ENCODE measurements at regions not wholly inside any gene's neighbourhood (a gene's known extent, or its start where the extent isn't known, plus 50 kb on each side); places are given as distances from the start of the nearest gene placed in this dataset.

DNA sequence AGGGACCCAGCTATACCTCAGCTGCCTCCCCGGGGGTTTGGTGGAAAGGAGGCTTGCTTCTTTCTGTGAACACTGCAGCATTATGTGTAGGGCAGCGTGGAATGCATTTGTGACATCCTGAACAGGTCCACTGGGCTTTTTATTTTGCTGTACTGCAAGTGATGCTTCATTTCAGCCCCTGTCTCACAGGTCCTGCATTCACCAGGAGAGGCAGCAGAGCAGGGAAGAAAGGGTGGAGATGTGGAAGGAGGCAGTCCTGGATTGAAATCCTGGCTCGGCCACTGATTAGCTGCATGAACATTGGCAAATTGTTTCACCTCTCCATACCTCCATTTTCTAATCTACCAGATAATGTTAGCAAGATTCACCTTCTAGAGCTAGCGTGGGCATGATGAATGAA is 77.9 kb upstream of the ZBTB18 start:
- no peak for TF ChIP-seq YY1 (IDR thresholded peaks at IDR 0.05; ENCODE audit: extremely low read depth, insufficient replicate concordance, low read depth, low read length)
- TF ChIP-seq ELF1 (IDR thresholded peaks at IDR 0.05; ENCODE audit: borderline replicate concordance, low read depth): no peak
- TF ChIP-seq EZH2phosphoT487 (IDR thresholded peaks at IDR 0.05; ENCODE audit: borderline replicate concordance): no peak
- no peak for TF ChIP-seq POLR2AphosphoS5 (IDR thresholded peaks at IDR 0.05; ENCODE audit: low read depth, low read length)
- no peak for TF ChIP-seq JUND (IDR thresholded peaks at IDR 0.05)
- TF ChIP-seq POLR2A (IDR thresholded peaks at IDR 0.05; ENCODE audit: borderline replicate concordance, extremely low read depth, insufficient read depth, insufficient read length): no peak
- TF ChIP-seq TCF7L2 (IDR thresholded peaks at IDR 0.05; ENCODE audit: borderline replicate concordance, extremely low read depth, insufficient read depth, insufficient read length): no peak
- no peak for TF ChIP-seq CTCF (IDR thresholded peaks at IDR 0.05 in 2 of 3, conservative IDR thresholded peaks at IDR 0.05 in 1 of 3; ENCODE audit: borderline replicate concordance in 1 of 3, insufficient read depth in 1 of 3, low read depth in 2 of 3, low read length in 2 of 3)
- no peak for TF ChIP-seq REST (IDR thresholded peaks at IDR 0.05; ENCODE audit: low read depth)
- no peak for TF ChIP-seq FOSL1 (IDR thresholded peaks at IDR 0.05; ENCODE audit: low read depth)
- TF ChIP-seq EGR1 (IDR thresholded peaks at IDR 0.05; ENCODE audit: low read depth): no peak
- TF ChIP-seq EZH2 (IDR thresholded peaks at IDR 0.05): no peak
- TF ChIP-seq ZFX (IDR thresholded peaks at IDR 0.05): no peak
- no peak for TF ChIP-seq SP1 (IDR thresholded peaks at IDR 0.05; ENCODE audit: low read depth)
- no peak for TF ChIP-seq RAD21 (IDR thresholded peaks at IDR 0.05; ENCODE audit: low read depth)
- no TSS peak for BruUV-seq (replicated peaks)
- no peak for DNase-seq (ENCODE audit: low read depth, low spot score)
- ChIA-PET RAD21 (ENCODE audit: low non-redundant PET in 1 of 2, low total read pairs in 2 of 2, uncharacterized antibody in 2 of 2, unreplicated experiment in 2 of 2) (no interaction called here), POLR2A (no interaction called here), CTCF (no interaction called here)
- no peak overlapping the region for H3K4me3 ChIP-seq (replicated peaks in 1 of 2; ENCODE audit: low read depth in 1 of 2, low read length in 2 of 2)
- H4K20me1 ChIP-seq (ENCODE audit: insufficient read depth): no peaks in the 10 kb centered on the region
- intact Hi-C loops (cut with micrococcal nuclease): no loop called here
- H2AFZ ChIP-seq (ENCODE audit: low read depth, low read length, poor library complexity, severe bottlenecking): no peak overlapping the region
- no peaks in the 10 kb centered on the region for H3K9me2 ChIP-seq (ENCODE audit: insufficient read depth)
- H3K27ac ChIP-seq (ENCODE audit: low read depth, low read length): no peak overlapping the region
- peaks cover 52% of the 10 kb centered on the region for H3K27me3 ChIP-seq (ENCODE audit: insufficient read depth, low read length)
- no peaks in the 10 kb centered on the region for H3K9me3 ChIP-seq (ENCODE audit: control insufficient read depth in 1 of 2, insufficient read depth in 1 of 2, low read depth in 1 of 2, low read length in 2 of 2)
- H3K4me1 ChIP-seq (ENCODE audit: control insufficient read depth in 1 of 2, insufficient read depth in 2 of 2, low read length in 2 of 2): no peaks in the 10 kb centered on the region
- no peak for ATAC-seq
- H3K36me3 ChIP-seq (ENCODE audit: control insufficient read depth in 1 of 2, insufficient read depth in 2 of 2, low read length in 2 of 2): no peaks in the 10 kb centered on the region
- no peaks in the 10 kb centered on the region for H3K79me2 ChIP-seq (ENCODE audit: insufficient read depth, low read length)
- H3K9ac ChIP-seq (ENCODE audit: low read length): no peak overlapping the region
- H3K4me2 ChIP-seq (ENCODE audit: low read length): no peak overlapping the region
